ENCODE measurements at regions not wholly inside any gene's neighbourhood (a gene's known extent, or its start where the extent isn't known, plus 50 kb on each side); places are given as distances from the start of the nearest gene placed in this dataset.

DNA sequence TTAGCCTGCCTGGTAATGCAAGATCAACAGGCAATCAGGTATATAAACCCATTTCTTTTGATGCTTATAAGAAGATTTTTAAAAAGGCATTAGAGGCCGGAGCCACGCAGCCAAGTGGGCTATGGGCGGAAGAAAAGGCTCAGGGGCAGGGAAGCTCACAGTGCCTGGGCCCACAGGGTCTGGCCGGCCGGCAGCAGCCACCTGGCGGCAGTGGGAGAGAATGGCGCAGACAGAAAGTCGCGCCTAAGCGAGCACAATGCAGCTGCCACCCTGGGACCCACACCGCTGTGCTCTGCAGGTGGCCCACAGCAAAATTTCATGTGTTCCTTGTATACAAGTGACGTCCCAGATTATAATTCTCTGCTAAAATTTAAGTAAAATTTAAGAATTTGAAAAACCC lies 448.6 kb upstream of the RASGRP1 start:
- Histone ChIP-seq H3K27ac (no peak overlapping the region), H3K4me1 (no peaks in the 10 kb centered on the region), H3K4me3 (no peak overlapping the region), H3K27me3 (no peaks in the 10 kb centered on the region), H3K36me3 (no peaks in the 10 kb centered on the region), H3K9me3 (peaks cover 0 to 32% (median 0%) of the 10 kb centered on the region in 3 donors)
- no peak for TF ChIP-seq POLR2A (IDR thresholded peaks at IDR 0.05)
- TF ChIP-seq, protein P1, sequence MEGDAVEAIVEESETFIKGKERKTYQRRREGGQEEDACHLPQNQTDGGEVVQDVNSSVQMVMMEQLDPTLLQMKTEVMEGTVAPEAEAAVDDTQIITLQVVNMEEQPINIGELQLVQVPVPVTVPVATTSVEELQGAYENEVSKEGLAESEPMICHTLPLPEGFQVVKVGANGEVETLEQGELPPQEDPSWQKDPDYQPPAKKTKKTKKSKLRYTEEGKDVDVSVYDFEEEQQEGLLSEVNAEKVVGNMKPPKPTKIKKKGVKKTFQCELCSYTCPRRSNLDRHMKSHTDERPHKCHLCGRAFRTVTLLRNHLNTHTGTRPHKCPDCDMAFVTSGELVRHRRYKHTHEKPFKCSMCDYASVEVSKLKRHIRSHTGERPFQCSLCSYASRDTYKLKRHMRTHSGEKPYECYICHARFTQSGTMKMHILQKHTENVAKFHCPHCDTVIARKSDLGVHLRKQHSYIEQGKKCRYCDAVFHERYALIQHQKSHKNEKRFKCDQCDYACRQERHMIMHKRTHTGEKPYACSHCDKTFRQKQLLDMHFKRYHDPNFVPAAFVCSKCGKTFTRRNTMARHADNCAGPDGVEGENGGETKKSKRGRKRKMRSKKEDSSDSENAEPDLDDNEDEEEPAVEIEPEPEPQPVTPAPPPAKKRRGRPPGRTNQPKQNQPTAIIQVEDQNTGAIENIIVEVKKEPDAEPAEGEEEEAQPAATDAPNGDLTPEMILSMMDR (IDR thresholded peaks at IDR 0.05), result no peak
- WGBS, 2 donors, result 47 to 84% methylated on average over 3 to 11 of the region's 12 CpGs
- intact Hi-C loops (cut with DNase I), result no loop called here
- no peak for DNase-seq

DNA sequence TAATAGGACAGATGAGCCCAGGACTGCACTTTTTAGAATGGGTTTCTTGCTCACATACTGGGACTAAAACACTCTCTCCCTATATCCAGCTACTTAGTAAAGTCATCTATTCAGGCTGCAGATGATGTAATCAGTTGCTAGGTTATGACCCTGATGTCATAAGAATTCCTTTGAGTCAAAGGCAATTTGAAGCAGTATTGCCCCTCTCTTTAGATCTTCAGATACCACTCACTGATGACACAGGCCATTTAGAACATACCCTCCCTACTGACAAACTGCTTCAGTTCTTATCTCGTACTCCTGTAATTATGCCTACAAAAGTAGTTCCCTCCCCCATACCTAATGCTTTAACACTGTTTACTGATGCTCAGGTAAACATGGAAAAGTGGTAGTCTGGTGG lies 450.1 kb upstream of the RASGRP1 start:
- intact Hi-C loops (cut with DNase I), result no loop called here
- Histone ChIP-seq H3K27ac (no peak overlapping the region), H3K36me3 (no peaks in the 10 kb centered on the region), H3K9me3 (peaks cover 0 to 20% (median 0%) of the 10 kb centered on the region in 3 donors), H3K4me1 (no peaks in the 10 kb centered on the region), H3K27me3 (no peaks in the 10 kb centered on the region), H3K4me3 (no peak overlapping the region)
- 21 to 38% methylated on average over 1 of the region's 1 CpG for WGBS, 2 donors
- TF ChIP-seq, protein P1 (IDR thresholded peaks at IDR 0.05), result no peak
- TF ChIP-seq POLR2A (IDR thresholded peaks at IDR 0.05), result no peak
- no peak for DNase-seq

DNA sequence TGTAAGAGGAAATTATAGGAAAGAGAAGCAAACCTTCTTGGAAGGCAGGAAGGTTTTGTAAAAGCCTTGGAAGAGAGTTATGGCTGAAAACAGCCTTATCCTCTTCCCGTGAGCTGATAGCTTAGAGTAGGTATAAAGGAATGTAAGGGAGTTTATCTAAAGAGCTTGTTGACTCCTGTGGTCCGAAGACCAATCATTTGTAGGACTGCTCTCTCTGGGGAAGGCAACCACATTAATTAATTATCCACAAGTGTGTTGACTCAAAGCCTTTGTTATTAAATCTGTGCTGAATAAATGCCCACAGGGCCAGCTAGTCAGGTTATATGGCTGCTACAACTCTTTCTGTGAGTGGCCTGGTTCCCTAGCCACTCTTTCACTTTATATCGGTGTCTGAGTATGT lies 452.1 kb upstream of the RASGRP1 start:
- no peak for TF ChIP-seq POLR2A (IDR thresholded peaks at IDR 0.05)
- TF ChIP-seq, protein P1 (IDR thresholded peaks at IDR 0.05), result no peak
- no peak for DNase-seq
- 65 to 71% methylated on average over 3 of the region's 3 CpGs for WGBS, 2 donors

DNA sequence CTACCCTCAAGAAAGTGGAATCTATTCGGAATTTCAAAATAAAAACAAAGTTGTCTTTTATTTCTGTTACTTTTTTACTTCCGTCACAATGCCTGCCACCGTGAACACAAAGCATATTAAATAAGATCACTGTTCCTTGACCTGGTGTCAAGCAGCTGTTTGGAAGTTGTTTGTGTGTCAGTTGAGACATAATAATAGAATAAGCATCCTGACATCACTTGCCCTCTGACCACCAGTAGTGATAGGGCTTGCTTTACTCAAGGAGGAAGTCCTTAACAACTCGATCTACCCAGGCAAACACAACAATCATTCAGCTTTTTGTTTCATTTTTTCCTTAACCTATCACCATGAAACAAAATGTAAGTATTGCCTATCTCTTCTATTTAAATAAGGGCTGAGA lies 454.4 kb upstream of the RASGRP1 start:
- Histone ChIP-seq H3K4me3 (no peak overlapping the region), H3K9me3 (no peaks in the 10 kb centered on the region), H3K36me3 (no peaks in the 10 kb centered on the region), H3K27me3 (no peaks in the 10 kb centered on the region), H3K4me1 (no peaks in the 10 kb centered on the region), H3K27ac (no peak overlapping the region)
- TF ChIP-seq, protein P1 (IDR thresholded peaks at IDR 0.05), result no peak
- intact Hi-C loops (cut with DNase I), result no loop called here
- WGBS, 2 donors, result 34 to 42% methylated on average over 4 of the region's 4 CpGs
- DNase-seq, result no peak

More for the DNA sequence above, 452.1 kb upstream of the RASGRP1 start:
- no peaks in the 10 kb centered on the region for H3K27me3 ChIP-seq
- H3K4me3 ChIP-seq, result no peak overlapping the region
- no peaks in the 10 kb centered on the region for H3K4me1 ChIP-seq
- intact Hi-C loops (cut with DNase I), result no loop called here
- no peak overlapping the region for H3K27ac ChIP-seq
- no peaks in the 10 kb centered on the region for H3K9me3 ChIP-seq
- H3K36me3 ChIP-seq, result no peaks in the 10 kb centered on the region

DNA sequence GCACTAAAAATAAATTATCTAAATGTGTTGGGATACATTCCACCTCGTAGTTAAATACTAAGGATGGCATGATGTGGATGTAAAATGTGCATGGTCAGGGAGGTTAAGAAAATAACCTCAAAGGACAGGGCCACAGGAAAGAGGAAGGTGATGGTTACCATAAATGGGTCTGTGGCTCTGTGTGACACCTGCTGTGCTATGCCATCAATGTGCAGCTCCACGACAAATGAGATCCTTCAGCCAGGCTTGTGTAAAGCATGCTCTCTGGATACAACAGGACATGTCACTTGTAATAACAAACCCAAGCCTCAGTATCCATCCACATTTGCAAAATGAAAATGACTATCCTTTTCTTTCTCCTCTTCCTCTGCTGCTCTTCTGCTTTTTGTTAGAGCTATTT lies 456.7 kb upstream of the RASGRP1 start:
- 64 to 65% methylated on average over 2 of the region's 2 CpGs for WGBS, 2 donors

More for the DNA sequence above, 456.7 kb upstream of the RASGRP1 start:
- TF ChIP-seq, protein P1 (IDR thresholded peaks at IDR 0.05), result no peak
- no peak for TF ChIP-seq POLR2A (IDR thresholded peaks at IDR 0.05)
- Histone ChIP-seq H3K4me3 (no peak overlapping the region), H3K9me3 (no peaks in the 10 kb centered on the region), H3K27ac (no peak overlapping the region), H3K27me3 (no peaks in the 10 kb centered on the region), H3K36me3 (no peaks in the 10 kb centered on the region), H3K4me1 (no peaks in the 10 kb centered on the region)
- DNase-seq, result no peak
- intact Hi-C loops (cut with DNase I), result no loop called here

Data from esophagus squamous epithelium (tissue), 5 donors.